WERI-Rb-1 (cell line): ENCODE measurements at regions not wholly inside any gene's neighbourhood (a gene's known extent, or its start where the extent isn't known, plus 50 kb on each side); places are given as distances from the start of the nearest gene placed in this dataset.
"Not testable (repeated sequence)": the region's sequence is repeated elsewhere in the genome, so short reads cannot be mapped to it uniquely, and the experiment has no call there.

Experiments
- DNase-seq: peaks from one replicate; pipeline ENCODE4 v3.0.0-alpha.2; 2020
- H3K27ac ChIP-seq: fragments of 250-450 bp; sonication (Bioruptor Pico); 2 replicates; pipeline ENCODE4 v1.5.1; 2020; ENCODE audit warnings: mild to moderate bottlenecking, moderate library complexity
- H3K27me3 ChIP-seq: fragments of 250-450 bp; sonication (Bioruptor Pico); 2 replicates; pipeline ENCODE4 v1.5.1; 2021; ENCODE audit warnings: mild to moderate bottlenecking, low read depth, moderate library complexity; ENCODE audit not compliant: insufficient read depth, severe bottlenecking
- H3K36me3 ChIP-seq: fragments of 250-450 bp; sonication (Bioruptor Pico); 2 replicates; pipeline ENCODE4 v1.5.1; 2020; ENCODE audit warnings: mild to moderate bottlenecking, moderate library complexity
- H3K4me3 ChIP-seq: 2 replicates; pipeline ENCODE4 v1.5.1; 2011; ENCODE audit warnings: low read depth, mild to moderate bottlenecking, control low read depth, low read length
- H3K9me3 ChIP-seq: fragments of 250-450 bp; sonication (Bioruptor Pico); 2 replicates; pipeline ENCODE4 v1.5.1; 2021; ENCODE audit warnings: mild to moderate bottlenecking, moderate library complexity; ENCODE audit not compliant: severe bottlenecking
- TF ChIP-seq, protein P1 (sequence below): IDR thresholded peaks from 2 replicates; pipeline ENCODE4 v1.5.1; 2011; ENCODE audit warnings: low read depth, mild to moderate bottlenecking, control low read depth, inconsistent platforms, low read length

DNA sequence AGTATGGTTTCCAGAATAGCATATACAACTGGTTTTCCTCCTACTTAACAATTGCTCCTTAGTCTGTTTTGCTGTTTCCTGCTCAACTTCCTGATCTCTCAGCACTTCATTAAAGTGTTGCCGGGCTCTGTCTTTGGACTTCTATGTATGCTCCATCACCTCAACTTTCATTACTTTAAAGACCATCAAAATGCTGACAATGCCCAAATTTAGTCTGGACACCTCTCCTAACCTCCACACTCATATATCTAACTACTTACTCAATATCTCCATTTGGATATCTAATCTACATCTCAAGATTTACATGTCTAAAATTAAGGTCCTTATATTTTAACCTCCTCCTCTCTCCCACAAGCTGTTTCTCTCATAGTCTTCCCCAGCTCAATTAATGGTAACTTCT is 54.4 kb upstream of the LGR5 start:
- Histone ChIP-seq H3K36me3 (no peaks in the 10 kb centered on the region), H3K27ac (no peak overlapping the region), H3K4me3 (no peak overlapping the region), H3K27me3 (no peaks in the 10 kb centered on the region), H3K9me3 (peaks cover 5% of the 10 kb centered on the region)
- DNase-seq, result no peak
- TF ChIP-seq, protein P1, sequence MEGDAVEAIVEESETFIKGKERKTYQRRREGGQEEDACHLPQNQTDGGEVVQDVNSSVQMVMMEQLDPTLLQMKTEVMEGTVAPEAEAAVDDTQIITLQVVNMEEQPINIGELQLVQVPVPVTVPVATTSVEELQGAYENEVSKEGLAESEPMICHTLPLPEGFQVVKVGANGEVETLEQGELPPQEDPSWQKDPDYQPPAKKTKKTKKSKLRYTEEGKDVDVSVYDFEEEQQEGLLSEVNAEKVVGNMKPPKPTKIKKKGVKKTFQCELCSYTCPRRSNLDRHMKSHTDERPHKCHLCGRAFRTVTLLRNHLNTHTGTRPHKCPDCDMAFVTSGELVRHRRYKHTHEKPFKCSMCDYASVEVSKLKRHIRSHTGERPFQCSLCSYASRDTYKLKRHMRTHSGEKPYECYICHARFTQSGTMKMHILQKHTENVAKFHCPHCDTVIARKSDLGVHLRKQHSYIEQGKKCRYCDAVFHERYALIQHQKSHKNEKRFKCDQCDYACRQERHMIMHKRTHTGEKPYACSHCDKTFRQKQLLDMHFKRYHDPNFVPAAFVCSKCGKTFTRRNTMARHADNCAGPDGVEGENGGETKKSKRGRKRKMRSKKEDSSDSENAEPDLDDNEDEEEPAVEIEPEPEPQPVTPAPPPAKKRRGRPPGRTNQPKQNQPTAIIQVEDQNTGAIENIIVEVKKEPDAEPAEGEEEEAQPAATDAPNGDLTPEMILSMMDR, result no peak

DNA sequence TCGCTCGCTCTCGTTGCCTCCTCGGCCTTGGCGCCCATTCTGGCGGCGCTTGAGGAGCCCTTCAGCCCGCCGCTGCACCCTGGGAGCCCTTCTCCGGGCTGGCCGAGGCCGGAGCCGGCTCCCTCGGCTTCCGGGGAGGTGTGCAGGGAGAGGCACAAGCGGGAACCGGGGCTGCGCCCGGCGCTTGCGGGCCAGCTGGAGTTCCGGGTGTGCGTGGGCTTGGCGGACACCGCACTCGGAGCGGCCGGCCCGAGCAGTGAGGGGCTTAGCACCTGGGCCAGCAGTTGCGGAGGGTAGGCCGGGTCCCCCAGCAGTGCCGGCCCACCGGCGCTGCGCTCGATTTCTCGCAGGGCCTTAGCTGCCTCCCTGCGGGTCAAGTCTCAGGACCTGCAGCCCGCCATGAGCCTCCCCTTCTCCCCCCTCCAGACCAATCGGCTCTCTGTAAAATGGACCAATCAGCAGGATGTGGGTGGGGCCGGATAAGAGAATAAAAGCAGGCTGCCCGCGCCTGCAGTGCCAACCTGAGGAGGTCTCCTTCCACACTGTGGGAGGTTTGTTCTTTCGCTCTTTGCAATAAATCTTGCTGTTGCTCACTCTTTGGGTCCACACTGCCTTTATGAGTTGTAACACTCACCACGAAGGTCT is 62.8 kb upstream of the LGR5 start:
- H3K4me3 ChIP-seq, H3K36me3 ChIP-seq, H3K27me3 ChIP-seq, DNase-seq, H3K27ac ChIP-seq, H3K9me3 ChIP-seq: not testable (repeated sequence)

DNA sequence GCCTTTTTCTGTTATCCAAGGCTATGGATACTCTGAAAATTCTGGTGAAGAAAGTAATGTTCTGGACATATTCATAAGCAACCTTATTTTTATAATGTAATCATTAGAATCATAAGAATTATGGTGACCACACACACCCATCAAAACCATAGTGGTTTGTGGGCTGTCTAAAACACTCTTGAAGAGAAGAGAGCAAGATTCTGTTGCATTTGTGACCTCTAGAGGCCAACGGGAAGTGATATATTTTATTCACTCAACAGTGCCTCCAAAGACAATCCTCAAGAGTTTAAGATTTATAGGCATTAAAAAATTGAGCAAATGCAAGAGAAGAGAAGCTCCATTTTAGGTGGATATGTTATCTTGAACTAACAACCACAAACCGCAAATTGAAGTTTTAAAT is 68.5 kb upstream of the LGR5 start:
- Histone ChIP-seq H3K36me3 (no peaks in the 10 kb centered on the region), H3K4me3 (no peak overlapping the region), H3K9me3 (no peaks in the 10 kb centered on the region), H3K27ac (no peak overlapping the region), H3K27me3 (no peaks in the 10 kb centered on the region)
- TF ChIP-seq, protein P1, result no peak
- no peak for DNase-seq

DNA sequence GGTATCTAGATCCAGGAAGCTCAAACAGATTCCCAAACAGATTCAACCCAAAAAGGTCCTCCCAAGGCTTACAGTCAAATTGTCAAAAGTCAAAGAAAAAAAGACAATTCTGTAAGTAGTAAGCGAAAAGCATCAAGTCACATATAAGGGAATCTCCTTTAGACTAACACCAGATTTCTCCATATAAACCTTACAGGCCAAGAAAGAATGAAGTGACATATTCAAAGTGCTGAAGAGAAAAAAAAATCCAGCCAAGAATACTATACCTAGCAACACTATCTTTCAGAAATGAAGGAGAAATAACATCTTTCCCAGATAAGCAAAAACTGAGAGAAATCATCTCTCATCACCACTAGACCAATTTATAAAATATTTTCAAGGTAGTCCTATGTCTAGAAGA is 79.6 kb upstream of the LGR5 start:
- no peak overlapping the region for H3K4me3 ChIP-seq
- no peak for DNase-seq
- H3K27ac ChIP-seq, result no peak overlapping the region
- no peaks in the 10 kb centered on the region for H3K9me3 ChIP-seq
- no peaks in the 10 kb centered on the region for H3K36me3 ChIP-seq
- no peaks in the 10 kb centered on the region for H3K27me3 ChIP-seq
- TF ChIP-seq, protein P1, result no peak

DNA sequence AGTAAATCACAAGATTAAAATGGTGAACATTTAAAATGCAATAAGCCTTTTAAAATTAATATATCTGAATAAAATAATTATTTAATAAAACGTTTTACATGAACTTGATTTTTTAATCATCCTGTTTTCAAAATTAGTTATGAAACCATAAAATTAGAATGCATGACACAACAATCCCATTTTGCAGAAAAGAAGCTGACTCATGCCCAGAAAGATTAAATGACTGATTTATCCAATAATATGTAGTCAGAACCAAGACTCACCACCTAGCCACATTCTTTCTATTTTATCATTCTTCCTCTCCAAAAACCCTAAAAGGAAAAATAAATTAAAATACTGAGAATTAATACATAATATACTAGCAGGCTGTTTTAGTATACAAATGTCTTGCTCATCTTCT is 83.0 kb upstream of the LGR5 start:
- no peak for DNase-seq
- Histone ChIP-seq H3K27me3 (no peaks in the 10 kb centered on the region), H3K36me3 (no peaks in the 10 kb centered on the region), H3K27ac (no peak overlapping the region), H3K4me3 (no peak overlapping the region), H3K9me3 (no peaks in the 10 kb centered on the region)
- TF ChIP-seq, protein P1, result no peak

DNA sequence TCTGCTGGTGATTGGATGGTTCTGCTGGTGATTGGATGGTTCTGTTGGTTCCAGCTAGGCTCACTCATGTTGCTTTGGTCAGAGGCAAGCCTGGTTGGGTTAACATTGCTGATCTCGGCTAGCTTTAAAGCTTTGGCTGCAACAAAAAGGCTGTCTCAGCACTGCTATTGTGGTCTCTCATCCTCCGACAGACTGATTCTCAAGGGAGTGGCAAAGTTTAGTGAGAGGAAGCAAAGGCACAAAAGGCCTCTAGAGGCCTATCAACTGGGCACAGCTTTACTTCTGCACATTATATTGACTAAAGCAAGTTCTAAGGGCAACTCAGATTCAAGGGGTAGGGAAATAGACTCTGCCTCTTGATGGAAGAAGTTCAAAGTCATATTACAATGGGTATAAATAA is 84.7 kb upstream of the LGR5 start:
- no peaks in the 10 kb centered on the region for H3K9me3 ChIP-seq
- no peaks in the 10 kb centered on the region for H3K27me3 ChIP-seq
- no peaks in the 10 kb centered on the region for H3K36me3 ChIP-seq
- no peak for DNase-seq
- no peak overlapping the region for H3K27ac ChIP-seq
- TF ChIP-seq, protein P1, result no peak
- no peak overlapping the region for H3K4me3 ChIP-seq
